ENCODE measurements at regions not wholly inside any gene's neighbourhood (a gene's known extent, or its start where the extent isn't known, plus 50 kb on each side); places are given as distances from the start of the nearest gene placed in this dataset.

DNA sequence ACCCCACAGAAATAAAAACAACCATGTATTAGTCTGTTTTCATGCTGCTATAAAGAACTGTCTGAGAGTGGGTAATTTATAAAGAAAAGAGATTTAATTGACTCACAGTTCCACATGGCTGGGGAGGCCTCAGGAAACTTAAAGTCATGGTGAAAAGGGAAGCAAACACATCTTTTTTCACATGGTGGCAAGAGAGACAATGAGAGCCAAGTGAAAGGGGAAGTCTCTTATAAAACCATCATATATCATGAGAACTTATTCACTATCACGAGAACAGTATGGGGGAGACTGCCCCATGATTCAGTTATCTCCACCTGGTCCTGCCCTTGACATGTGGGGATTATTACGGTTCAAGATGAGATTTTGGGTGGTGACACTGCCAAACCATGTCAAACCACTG lies 141.5 kb downstream of the ZMAT3 start:
- intact Hi-C loops (cut with DNase I), result no loop called here
- Histone ChIP-seq H3K27me3 (no peaks in the 10 kb centered on the region), H3K36me3 (no peaks in the 10 kb centered on the region), H3K27ac (replicated peaks in 1 of 4) (no peak overlapping the region), H3K9me3 (peaks cover 0 to 54% (median 48%) of the 10 kb centered on the region in 4 donors), H3K4me3 (no peak overlapping the region), H3K4me1 (no peaks in the 10 kb centered on the region)
- no peak for TF ChIP-seq EP300 (IDR thresholded peaks at IDR 0.05)
- no peak for TF ChIP-seq POLR2AphosphoS5 (IDR thresholded peaks at IDR 0.05)
- TF ChIP-seq POLR2A (IDR thresholded peaks at IDR 0.05; ENCODE audit: low read depth), result no peak
- no peak for TF ChIP-seq CTCF (IDR thresholded peaks at IDR 0.05)
- no peak for DNase-seq (ENCODE audit: extremely low spot score)
- WGBS, result 69% methylated on average over 2 of the region's 2 CpGs

DNA sequence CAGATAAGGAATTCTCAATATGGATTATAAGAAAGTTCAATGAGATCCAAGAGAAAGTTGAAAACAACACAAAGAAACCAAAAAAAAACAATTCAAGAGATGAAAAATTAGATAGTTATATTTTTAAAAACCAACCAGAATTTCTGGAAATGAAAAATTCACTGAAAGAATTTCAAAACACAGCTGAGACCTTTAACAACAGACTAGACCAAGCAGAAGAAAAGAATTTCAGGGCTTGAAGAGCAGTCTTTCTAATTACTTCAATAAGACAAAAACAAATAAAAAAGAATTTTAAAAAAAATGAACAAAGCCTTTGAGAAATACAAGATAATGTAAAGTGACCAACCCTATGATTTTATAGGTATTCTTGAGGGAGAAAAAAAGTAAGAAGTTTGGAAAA lies 155.4 kb downstream of the ZMAT3 start:
- Histone ChIP-seq H3K27ac (replicated peaks in 1 of 4) (no peak overlapping the region), H3K4me3 (no peak overlapping the region), H3K27me3 (no peaks in the 10 kb centered on the region), H3K9me3 (peaks cover 0 to 25% (median 11%) of the 10 kb centered on the region in 4 donors), H3K36me3 (no peaks in the 10 kb centered on the region), H3K4me1 (no peaks in the 10 kb centered on the region)
- intact Hi-C loops (cut with DNase I), result no loop called here
- no peak for DNase-seq (ENCODE audit: extremely low spot score)
- TF ChIP-seq POLR2A (IDR thresholded peaks at IDR 0.05; ENCODE audit: low read depth) (no peak), CTCF (IDR thresholded peaks at IDR 0.05) (no peak), POLR2AphosphoS5 (IDR thresholded peaks at IDR 0.05) (no peak), EP300 (IDR thresholded peaks at IDR 0.05) (no peak)

GRCh38 chr3:178915365-178915764 lies 156.2 kb downstream of the ZMAT3 start:
- no peaks in the 10 kb centered on the region for H3K27me3 ChIP-seq
- DNase-seq (ENCODE audit: extremely low spot score), result no peak
- H3K9me3 ChIP-seq, result peaks cover 0 to 25% (median 11%) of the 10 kb centered on the region in 4 donors
- no peak overlapping the region for H3K27ac ChIP-seq (replicated peaks in 1 of 4)
- intact Hi-C loops (cut with DNase I), result no loop called here
- no peak for TF ChIP-seq POLR2A (IDR thresholded peaks at IDR 0.05; ENCODE audit: low read depth)
- no peak for TF ChIP-seq EP300 (IDR thresholded peaks at IDR 0.05)
- WGBS, result 94% methylated on average over 2 of the region's 2 CpGs
- no peak overlapping the region for H3K4me3 ChIP-seq
- H3K4me1 ChIP-seq, result no peaks in the 10 kb centered on the region
- no peaks in the 10 kb centered on the region for H3K36me3 ChIP-seq

GRCh38 chr3:178907081-178907480 lies 164.5 kb downstream of the ZMAT3 start:
- Histone ChIP-seq H3K4me1 (no peaks in the 10 kb centered on the region), H3K4me3 (no peak overlapping the region), H3K27ac (replicated peaks in 1 of 4) (no peak overlapping the region), H3K27me3 (no peaks in the 10 kb centered on the region), H3K9me3 (no peaks in the 10 kb centered on the region), H3K36me3 (no peaks in the 10 kb centered on the region)
- no peak for DNase-seq (ENCODE audit: extremely low spot score)
- TF ChIP-seq EP300 (IDR thresholded peaks at IDR 0.05) (no peak), CTCF (IDR thresholded peaks at IDR 0.05) (no peak), POLR2A (IDR thresholded peaks at IDR 0.05; ENCODE audit: low read depth) (no peak)
- intact Hi-C loops (cut with DNase I), result no loop called here
- 75% methylated on average over 1 of the region's 1 CpG for WGBS

DNA sequence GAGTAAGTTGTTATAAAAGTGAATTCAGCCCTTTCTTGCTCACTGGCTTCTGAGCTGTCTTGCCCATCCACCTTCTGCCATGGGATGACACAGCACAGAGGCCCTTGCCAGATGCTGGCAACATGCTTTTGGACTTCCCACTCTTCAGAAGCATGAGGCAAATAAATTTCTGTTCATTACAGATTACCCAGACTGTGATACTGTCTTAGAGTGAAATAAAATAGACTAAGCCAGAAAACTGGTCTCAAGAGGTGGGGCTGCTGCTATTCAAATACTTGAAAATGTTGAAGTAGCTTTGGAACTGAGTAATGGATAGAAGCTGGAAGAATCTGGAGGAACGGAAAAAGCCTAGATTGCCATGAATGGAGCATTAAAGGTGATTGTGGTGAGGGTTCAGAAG lies 170.4 kb downstream of the ZMAT3 start:
- no peaks in the 10 kb centered on the region for H3K4me1 ChIP-seq
- H3K4me3 ChIP-seq, result no peak overlapping the region
- WGBS, result 88% methylated on average over 1 of the region's 1 CpG
- no peaks in the 10 kb centered on the region for H3K36me3 ChIP-seq
- H3K27me3 ChIP-seq, result no peaks in the 10 kb centered on the region
- no peak overlapping the region for H3K27ac ChIP-seq (replicated peaks in 1 of 4)
- TF ChIP-seq POLR2AphosphoS5 (IDR thresholded peaks at IDR 0.05), result no peak
- no peak for TF ChIP-seq POLR2A (IDR thresholded peaks at IDR 0.05; ENCODE audit: low read depth)
- TF ChIP-seq CTCF (IDR thresholded peaks at IDR 0.05), result no peak
- no peaks in the 10 kb centered on the region for H3K9me3 ChIP-seq
- intact Hi-C loops (cut with DNase I), result no loop called here
- no peak for DNase-seq (ENCODE audit: extremely low spot score)
